ENCODE measurements at regions not wholly inside any gene's neighbourhood (a gene's known extent, or its start where the extent isn't known, plus 50 kb on each side); places are given as distances from the start of the nearest gene placed in this dataset.

DNA sequence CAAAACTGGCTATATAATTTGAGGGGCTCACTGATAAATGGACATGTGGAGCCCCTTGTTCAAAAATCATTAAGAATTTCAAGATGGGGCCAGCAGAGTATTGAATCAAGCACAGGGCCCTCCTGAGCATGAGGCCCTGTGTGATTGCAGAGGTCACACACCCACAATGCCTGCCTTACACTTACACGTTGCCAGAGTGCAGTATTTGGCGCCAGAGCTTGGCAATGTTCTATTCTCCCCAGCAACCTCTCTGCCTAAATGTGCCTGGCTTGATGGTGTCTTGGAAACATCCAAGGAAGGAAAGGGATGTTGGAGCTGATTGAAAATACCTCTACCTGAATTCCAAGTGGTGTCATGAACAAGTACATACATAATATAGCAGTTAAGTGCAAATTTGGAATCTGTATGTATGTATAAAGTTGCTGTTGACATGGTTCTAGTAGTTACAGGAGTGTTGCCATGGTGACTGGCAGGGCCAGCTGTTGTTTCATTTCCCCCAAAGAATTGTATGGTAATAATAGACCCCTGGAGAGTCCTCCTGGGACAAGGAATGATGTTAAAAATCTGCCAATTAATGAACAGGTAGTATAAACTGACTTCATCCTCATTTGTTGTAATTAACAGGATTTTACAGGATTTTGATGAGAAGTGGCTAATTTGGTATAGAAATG lies 205.7 kb upstream of the NAV2 start (continued):
- TF ChIP-seq, protein P1, sequence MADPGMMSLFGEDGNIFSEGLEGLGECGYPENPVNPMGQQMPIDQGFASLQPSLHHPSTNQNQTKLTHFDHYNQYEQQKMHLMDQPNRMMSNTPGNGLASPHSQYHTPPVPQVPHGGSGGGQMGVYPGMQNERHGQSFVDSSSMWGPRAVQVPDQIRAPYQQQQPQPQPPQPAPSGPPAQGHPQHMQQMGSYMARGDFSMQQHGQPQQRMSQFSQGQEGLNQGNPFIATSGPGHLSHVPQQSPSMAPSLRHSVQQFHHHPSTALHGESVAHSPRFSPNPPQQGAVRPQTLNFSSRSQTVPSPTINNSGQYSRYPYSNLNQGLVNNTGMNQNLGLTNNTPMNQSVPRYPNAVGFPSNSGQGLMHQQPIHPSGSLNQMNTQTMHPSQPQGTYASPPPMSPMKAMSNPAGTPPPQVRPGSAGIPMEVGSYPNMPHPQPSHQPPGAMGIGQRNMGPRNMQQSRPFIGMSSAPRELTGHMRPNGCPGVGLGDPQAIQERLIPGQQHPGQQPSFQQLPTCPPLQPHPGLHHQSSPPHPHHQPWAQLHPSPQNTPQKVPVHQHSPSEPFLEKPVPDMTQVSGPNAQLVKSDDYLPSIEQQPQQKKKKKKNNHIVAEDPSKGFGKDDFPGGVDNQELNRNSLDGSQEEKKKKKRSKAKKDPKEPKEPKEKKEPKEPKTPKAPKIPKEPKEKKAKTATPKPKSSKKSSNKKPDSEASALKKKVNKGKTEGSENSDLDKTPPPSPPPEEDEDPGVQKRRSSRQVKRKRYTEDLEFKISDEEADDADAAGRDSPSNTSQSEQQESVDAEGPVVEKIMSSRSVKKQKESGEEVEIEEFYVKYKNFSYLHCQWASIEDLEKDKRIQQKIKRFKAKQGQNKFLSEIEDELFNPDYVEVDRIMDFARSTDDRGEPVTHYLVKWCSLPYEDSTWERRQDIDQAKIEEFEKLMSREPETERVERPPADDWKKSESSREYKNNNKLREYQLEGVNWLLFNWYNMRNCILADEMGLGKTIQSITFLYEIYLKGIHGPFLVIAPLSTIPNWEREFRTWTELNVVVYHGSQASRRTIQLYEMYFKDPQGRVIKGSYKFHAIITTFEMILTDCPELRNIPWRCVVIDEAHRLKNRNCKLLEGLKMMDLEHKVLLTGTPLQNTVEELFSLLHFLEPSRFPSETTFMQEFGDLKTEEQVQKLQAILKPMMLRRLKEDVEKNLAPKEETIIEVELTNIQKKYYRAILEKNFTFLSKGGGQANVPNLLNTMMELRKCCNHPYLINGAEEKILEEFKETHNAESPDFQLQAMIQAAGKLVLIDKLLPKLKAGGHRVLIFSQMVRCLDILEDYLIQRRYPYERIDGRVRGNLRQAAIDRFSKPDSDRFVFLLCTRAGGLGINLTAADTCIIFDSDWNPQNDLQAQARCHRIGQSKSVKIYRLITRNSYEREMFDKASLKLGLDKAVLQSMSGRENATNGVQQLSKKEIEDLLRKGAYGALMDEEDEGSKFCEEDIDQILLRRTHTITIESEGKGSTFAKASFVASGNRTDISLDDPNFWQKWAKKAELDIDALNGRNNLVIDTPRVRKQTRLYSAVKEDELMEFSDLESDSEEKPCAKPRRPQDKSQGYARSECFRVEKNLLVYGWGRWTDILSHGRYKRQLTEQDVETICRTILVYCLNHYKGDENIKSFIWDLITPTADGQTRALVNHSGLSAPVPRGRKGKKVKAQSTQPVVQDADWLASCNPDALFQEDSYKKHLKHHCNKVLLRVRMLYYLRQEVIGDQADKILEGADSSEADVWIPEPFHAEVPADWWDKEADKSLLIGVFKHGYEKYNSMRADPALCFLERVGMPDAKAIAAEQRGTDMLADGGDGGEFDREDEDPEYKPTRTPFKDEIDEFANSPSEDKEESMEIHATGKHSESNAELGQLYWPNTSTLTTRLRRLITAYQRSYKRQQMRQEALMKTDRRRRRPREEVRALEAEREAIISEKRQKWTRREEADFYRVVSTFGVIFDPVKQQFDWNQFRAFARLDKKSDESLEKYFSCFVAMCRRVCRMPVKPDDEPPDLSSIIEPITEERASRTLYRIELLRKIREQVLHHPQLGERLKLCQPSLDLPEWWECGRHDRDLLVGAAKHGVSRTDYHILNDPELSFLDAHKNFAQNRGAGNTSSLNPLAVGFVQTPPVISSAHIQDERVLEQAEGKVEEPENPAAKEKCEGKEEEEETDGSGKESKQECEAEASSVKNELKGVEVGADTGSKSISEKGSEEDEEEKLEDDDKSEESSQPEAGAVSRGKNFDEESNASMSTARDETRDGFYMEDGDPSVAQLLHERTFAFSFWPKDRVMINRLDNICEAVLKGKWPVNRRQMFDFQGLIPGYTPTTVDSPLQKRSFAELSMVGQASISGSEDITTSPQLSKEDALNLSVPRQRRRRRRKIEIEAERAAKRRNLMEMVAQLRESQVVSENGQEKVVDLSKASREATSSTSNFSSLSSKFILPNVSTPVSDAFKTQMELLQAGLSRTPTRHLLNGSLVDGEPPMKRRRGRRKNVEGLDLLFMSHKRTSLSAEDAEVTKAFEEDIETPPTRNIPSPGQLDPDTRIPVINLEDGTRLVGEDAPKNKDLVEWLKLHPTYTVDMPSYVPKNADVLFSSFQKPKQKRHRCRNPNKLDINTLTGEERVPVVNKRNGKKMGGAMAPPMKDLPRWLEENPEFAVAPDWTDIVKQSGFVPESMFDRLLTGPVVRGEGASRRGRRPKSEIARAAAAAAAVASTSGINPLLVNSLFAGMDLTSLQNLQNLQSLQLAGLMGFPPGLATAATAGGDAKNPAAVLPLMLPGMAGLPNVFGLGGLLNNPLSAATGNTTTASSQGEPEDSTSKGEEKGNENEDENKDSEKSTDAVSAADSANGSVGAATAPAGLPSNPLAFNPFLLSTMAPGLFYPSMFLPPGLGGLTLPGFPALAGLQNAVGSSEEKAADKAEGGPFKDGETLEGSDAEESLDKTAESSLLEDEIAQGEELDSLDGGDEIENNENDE (IDR thresholded peaks at IDR 0.05; ENCODE audit: insufficient replicate concordance, low read length), result no peak
- TF ChIP-seq KDM4A (IDR thresholded peaks at IDR 0.05; ENCODE audit: low read depth, low read length, severe bottlenecking) (no peak), SUZ12 (IDR thresholded peaks at IDR 0.05; ENCODE audit: low read length) (no peak), RXRA (IDR thresholded peaks at IDR 0.05; ENCODE audit: insufficient read depth, low read depth, low read length) (no peak), CEBPB (IDR thresholded peaks at IDR 0.05; ENCODE audit: low read depth, low read length) (no peak), SRF (IDR thresholded peaks at IDR 0.05; ENCODE audit: low read depth, low read length) (no peak), YY1 (IDR thresholded peaks at IDR 0.05; ENCODE audit: low read depth, low read length) (no peak)
- TF ChIP-seq, protein P2, sequence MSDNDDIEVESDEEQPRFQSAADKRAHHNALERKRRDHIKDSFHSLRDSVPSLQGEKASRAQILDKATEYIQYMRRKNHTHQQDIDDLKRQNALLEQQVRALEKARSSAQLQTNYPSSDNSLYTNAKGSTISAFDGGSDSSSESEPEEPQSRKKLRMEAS (IDR thresholded peaks at IDR 0.05), result no peak
- TF ChIP-seq, protein P3, sequence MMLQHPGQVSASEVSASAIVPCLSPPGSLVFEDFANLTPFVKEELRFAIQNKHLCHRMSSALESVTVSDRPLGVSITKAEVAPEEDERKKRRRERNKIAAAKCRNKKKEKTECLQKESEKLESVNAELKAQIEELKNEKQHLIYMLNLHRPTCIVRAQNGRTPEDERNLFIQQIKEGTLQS (IDR thresholded peaks at IDR 0.05; ENCODE audit: insufficient read depth, low read depth, low read length), result no peak
